HG03139 (cell line): ENCODE measurements at regions not wholly inside any gene's neighbourhood (a gene's known extent, or its start where the extent isn't known, plus 50 kb on each side); places are given as distances from the start of the nearest gene placed in this dataset.

ENCODE experiments used
- ATAC-seq: cut with Tn5 transposase; IDR thresholded peaks from one replicate; pipeline ENCODE4 v1.9.1; 2021; ENCODE audit not compliant: unreplicated experiment

DNA sequence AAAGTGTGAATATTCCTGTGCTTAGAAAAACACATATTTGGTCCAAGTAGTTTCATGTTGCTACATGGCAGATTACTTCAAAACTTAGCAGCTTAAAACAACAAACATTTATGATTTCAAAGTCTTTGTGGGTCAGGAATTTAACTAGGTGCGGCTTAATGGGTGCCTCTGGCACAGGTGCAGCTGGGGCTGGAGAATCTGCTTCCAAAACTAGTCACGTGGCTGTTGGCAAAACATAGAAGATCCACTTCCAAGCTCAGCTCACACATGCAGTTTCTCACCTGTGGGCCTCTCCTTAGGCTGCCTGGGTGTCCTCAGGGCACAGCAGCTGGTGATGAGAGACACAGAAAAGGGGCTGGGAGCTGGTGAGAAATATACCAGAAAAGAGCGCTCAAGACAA, 263.4 kb downstream of the TTLL7 start:
- ATAC-seq = no peak

DNA sequence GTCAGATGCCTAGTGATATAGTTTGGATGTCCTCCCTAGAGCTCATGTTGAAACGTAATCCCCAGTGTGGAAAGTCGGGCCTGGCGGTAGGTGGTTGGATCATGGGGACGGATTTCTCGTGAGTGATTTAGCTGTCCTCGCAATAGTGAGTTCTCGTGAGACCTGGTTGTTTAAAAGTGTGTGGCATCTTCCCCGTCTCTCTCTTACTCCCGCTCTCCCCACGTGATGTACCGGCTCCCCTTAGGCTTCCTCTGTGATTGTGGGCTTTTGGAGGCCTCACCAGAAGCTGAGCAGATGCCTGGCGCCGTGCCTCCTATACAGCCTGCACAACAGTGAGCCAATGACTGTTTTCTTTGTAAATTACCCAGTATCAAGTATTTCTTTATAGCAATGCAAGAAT, 264.5 kb downstream of the TTLL7 start:
- ATAC-seq = no peak

DNA sequence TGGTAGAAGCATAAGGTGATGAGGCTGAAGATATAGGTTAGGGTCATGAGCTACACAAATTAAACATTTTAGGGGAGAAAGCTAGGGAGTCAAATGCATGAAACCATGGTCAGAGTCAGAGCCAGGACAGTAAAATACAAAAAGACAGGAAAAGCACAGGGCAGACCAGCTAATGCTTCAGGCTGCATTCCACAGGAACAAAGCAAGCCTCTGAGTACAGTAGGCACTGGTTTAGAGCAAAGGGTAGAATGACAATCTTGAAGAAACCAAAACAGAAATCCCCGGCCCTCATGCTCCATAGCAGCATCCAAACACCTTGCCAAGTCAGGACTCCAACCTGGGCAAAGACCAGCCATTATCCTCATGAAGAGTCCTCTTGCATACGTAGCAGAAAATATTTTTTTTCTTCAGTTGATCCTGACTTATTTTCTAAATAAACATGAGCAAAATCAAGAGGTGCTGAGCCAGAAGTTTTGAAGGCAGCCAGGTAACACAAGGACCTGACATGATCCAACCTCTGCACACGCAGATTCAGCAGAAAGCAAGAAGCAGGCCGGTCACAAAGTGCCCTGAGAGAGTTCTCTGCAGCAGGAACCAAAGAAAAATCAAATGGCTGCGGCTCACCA, 273.1 kb downstream of the TTLL7 start:
- no peak for ATAC-seq

DNA sequence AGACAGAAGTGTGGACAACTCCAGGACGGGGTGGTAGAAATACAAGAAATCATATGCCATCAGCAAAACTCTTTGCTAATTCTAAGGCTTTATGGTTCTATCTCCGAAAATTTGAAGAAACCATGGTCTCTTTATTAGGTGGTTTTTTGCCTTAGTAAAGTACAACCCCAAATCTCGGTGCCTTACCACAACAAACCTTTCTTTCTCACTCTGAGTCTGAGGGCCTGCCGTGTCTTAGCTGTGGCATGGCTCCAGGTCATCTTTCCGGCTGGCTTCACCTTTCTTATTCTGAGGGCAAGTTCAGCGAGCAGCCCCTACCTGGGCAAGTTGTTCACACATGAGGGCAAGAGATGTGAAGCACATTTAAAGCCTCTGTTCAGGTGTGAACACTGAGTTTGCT, 280.6 kb downstream of the TTLL7 start:
- no peak for ATAC-seq

DNA sequence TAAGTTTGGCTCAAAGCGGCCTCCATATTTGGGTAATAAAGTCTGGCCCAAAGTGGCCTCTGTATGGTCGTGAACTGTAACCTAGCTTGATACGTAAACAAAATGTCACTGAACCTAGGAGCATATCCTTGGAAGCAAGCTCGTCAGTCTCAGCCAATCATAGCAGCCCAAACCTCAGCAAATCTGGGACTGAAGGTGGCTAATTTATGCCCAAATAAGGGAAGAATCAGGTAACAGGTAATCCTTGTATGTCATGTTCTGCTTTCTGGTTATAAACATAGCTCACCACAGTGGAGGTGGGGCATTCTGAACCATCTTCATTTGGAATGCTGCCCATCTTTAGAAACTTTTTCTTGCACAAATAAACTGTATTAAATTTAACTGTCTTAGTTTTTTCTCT, 281.1 kb downstream of the TTLL7 start:
- no peak for ATAC-seq

DNA sequence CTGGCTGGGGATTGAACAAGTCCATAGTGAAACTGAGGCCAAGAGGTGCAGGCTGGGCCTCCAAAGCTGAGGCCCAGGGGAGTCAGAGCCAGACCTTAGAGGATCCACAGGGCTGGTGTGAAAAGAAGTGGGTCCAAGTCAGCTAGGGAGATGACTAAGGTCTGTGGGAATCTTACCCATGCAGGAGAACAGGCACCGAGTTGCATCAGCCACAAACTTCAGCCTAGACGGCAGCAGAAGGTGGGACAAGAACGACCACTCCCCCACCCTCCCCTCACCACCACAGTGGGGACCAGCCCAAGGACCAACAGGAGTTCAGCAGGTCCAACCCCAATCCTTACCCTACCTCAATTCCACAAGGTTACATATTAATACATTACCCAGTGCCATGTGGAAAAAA, 282.3 kb downstream of the TTLL7 start:
- ATAC-seq = no peak

DNA sequence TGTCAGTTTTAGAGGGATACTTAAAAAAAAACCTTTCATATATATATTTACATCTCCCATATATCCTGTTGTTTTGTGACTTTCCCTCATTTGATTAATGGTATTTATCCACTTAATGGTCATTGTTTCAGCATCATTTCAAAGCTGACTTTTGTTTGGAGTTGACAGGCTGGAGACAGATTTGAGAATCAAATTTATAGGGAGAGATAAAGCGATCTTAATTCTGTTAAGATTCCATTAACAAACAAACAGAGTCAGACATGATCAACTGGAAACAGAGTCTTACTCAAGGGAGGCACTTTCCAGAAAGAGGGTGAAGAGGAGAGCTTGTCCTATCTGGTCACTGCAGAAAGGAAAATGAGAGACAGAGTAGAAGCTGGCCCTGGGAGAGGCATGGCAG, 283.4 kb downstream of the TTLL7 start:
- no peak for ATAC-seq

DNA sequence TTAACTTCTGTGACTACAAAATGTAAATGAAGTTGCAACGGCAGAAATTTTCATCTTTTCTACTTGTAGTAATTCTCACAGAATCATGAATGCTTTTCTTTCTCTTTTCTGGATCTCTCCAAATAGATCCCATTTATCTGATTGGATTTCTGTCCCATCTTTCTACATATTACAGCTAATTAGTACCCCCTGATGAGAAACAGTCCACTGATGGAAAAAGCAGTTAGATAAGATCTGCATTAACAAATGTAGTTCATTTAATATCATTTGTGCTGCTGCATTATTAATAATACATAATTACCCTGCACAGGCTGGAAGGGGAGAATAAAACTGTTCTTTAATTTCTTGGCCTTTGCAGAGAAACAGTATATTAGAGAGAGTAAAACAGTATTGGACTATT, 289.3 kb downstream of the TTLL7 start:
- ATAC-seq = no peak

DNA sequence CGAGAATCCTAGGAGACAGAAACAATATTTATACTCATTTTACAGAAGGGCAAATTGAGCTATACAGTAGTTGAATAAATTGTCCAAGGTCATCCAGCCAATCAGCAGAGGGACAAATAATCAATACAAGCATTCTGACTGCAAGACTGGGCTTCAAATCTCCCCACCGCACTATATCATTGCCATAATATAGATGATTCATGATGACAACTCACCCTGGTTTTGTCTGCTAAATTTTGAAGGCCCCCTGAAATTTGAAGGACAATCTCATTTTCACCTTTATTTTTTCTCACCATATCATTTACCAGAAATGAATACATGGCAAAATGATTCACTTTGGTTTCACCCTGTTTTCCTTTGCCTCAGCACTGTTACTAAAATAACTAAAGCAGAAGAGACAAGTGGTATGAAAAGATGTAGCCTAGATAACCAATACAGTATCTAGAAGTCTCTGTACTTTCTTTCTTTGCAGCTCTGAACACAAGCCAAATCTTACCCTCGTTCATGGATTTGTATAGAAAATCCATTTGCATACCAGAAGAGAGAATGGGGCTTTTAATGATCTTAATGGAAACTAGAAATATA, 292.5 kb downstream of the TTLL7 start:
- no peak for ATAC-seq

DNA sequence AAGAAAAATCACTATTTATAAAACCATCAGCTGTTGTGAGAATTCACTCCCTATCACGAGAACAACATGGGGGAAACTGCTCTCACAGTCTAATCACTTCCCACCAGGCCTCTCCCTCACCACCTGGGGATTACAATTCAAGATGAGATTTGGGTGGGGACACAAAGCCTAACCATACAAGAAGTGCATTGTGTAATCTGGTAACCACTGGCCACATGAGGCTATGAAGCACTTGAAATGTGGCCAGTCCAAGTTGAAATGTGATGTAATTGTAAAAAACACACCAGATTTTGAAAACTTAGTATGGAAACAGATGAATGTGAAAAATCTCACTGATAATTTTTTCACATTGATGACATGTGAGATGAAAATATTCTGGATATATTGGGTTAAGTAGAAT, 293.8 kb downstream of the TTLL7 start:
- no peak for ATAC-seq

DNA sequence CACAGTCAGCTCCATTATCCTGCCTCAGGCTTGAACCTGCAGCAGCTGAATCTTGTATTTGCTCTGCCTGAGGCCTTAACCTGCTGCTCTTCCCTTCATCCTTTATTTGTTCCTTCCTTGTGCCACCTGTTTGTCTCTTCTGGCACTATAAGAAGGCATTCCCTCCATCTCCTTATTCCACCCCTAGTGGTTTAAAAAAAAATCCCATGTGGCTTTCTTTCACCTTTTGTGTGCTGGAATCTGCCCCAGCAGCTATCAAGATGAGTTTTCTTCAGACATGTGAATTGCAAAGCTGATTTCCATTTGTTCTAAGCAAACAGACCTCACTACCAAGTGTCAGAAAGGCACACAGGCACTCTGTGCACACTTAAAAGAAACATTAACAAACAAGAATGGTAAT, 294.6 kb downstream of the TTLL7 start:
- ATAC-seq = no peak

DNA sequence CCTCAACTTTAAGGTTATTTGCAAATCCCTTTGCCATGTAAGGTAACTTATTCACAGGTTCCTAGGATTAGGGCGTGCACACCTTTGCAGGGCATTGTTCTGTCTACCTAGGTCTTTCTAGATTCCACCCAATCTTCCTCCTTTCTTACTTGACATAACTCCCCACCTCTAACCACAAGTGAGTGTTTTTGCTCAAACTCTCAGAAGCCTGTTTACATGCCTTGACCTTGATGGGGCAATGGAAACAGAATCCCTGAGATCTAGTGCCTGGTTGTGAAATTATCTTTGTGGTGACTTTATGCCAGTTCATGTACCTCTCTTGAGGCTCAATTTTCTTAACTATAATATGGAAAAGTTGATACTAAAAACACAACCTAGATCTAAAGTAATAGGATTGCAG, 296.6 kb downstream of the TTLL7 start:
- ATAC-seq = no peak

DNA sequence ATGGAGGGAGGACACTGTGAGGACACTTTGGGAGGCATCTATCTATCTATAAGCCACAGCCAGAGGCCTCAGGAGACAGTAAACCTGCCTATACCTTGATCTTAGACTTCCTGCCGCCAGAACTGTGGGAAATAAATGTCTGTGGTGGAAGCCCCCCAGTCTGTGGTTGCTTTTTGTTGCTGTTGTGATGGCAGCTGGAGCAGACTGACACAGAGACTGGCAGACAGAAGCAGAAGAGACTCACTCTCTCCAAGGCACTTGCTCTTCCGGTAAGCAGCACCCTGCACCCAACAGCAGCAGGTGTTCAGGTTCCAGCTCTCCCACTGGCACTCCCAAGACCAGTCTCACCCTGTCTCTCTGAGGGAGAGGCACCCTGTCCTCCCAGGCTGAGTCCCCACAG, 297.6 kb downstream of the TTLL7 start:
- ATAC-seq = no peak

DNA sequence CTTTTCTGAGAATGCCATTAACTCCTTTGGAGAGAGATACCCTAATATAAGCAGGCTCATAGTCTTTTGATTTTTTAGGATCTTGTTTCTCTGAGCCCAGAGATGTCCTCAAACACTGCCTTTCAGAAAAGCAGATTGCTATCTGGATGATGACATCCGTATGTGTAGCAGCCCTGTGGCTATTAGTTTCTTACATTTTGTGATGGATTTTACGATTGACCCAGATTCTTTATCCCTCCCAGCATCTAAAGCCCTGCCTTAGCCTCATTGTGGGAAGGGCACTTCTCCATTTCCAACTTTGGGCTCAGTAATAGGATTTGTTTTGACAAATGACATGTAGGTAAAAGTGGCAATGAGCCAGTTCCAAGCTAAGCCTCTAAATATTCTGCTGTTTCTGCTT, 300.3 kb downstream of the TTLL7 start:
- ATAC-seq = no peak

DNA sequence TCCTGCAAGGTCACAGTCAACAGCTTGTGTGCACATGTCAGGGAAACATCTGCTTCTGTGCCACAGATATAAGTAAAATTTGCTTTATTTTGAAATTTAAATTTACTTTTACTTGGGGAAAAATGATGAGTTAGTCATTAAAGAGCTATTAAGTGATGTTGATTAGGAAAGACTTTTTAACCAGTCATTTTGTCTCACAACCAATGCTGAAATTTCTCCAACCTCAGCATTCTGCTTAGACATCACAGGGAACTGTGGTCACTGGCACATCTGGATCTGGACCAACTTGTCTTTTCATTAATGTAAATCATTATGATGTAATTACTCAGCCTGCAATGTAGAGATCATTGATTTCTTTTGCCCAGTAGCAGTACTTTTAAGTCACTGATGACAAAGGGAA, 301.0 kb downstream of the TTLL7 start:
- no peak for ATAC-seq

DNA sequence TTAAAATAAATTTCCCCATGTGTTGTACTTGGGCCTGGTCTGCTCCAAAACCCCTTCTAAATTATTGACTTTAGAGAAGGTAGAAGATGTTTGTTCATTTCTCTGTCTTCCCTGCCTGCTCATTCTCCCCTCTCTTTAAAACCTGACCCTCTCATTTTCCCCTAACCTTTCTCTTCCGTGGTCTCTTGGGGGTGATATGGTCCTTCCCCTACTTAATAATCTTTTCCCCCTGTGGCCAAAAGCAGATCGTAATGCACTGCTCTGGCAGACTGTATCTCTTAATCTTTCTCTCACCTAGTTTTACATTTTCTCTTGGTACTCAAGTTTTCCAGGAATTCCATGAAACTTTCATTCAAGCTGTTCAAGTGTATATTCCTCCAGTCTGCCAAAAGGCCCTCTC, 301.7 kb downstream of the TTLL7 start:
- no peak for ATAC-seq

DNA sequence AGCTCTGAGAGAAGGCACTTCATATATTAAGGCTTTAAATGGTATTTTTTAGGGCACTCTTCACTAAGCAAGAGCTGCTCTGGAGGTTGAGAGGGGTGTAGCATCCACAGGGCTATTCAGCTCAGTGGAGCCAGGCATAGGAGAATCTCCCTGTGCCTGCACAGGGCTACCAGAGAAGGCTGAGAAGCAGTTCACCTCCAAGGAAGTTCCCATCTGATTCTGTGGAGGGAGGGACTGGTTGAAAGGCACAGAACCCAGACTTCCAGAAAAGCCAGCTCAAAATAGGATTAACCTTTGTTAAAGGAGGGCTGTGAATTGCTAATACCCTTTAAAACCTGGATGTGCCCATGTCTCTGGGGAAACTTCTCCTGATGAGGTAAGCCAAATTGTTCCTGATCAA, 304.5 kb downstream of the TTLL7 start:
- ATAC-seq = no peak

DNA sequence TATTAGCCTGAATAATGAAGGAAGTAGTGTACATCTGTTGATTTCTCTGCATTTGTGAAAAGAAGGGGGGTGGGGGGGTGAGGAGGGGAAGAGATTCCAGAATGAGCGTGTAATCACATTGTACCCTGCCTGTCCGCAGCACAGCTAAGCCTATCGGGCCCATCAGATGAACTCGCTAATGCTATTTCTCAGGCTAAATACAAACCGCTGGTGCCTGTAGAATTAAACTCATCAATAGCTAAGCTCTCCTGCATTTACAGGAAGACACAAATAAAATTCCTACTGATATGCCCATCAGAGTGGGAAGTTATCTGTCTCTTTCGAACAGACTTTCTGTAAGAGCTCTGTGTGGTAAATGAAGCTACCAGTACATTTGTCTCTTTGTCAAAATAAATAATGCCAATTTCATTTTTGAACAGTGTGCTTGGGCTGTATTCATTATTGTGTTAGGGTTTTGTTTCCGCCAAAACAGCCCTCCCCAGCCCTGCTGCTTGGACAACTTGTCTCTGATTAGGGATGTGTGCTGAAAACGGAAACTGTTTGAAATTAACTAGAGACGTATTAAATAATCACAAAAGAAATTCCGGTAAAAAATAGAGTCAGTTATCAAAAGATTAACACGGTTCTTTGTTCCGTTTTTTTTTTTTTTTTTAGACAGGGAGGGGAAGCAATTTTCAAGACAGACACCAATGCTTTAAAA, 305.4 kb downstream of the TTLL7 start:
- no peak for ATAC-seq

DNA sequence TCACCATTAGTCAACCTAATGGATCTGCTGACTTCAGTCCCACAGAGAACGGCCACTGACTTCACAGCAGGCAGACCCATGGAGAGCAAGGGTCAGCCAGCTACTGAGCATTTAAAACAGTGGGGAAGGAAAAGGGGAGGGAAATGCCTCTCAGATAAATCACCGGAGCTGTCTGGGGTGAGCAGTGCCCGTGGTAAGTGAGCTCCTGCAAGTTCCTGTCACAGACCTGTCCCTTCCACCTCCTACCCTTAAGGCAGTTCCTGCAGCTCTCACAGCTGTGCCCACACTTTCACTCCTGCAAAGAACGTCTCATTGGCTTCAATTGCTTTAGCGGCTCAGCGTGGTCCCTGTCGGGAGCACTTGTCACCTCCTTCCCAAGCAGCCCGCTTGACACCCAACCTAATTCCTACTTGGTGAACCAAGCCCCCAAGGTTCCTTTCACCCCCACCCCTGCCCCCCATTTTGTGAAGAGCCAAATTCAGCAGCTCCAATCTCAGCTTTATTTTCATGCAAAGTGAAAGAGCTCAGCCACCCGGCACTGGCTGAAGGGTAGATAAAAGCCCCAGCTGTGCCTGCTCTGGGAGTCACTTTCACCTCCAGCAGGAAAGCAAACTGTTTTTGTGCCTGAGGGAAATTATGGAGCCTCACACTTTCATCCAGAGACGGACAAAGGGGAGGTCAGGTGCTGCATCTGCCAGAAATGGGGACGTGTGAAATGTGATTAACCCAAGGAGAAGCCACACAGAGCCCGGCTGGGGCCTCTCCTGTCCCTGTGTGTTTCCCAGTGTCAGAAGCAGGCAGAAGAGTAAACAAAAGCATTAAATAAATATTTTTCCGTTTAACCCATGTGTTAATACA, 306.2 kb downstream of the TTLL7 start:
- no peak for ATAC-seq

DNA sequence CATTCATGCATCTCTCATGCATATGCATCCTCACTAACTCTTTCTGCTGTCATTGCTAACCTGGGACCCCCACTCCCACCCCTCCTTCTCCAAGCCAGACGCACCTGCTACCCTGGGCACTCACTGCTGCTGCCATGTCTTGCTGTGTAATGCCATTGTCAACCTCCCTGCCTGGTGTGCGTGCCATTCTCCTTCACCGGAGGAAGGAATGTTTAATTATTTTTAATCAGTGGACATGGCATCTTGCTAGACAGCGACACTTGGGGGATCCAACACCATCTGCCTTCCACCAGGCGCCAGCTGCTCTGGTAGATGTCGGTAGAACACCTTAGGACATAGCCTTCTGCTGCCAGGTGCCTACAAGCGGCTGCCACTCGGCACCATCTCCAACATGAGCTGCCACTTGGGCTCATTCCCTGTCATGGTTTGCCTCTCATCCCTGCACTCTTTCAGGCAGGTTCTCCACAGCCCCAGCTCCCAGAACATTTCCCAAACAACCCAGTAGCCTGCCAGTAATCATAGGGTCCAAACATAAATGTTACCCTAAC, 306.9 kb downstream of the TTLL7 start:
- ATAC-seq = no peak
